Keratinocyte (primary cell): ENCODE measurements at regions not wholly inside any gene's neighbourhood (a gene's known extent, or its start where the extent isn't known, plus 50 kb on each side); places are given as distances from the start of the nearest gene placed in this dataset.

Experiments used
- DNase-seq: peaks from one replicate; pipeline ENCODE4 v3.0.0-alpha.2; 2011; ENCODE audit warnings: low read depth, missing footprints, low spot score
- FAIRE-seq: peaks from 2 replicates; lab custom pipeline; 2011; peaks lifted over from hg19 to GRCh38; lab: Jason Lieb, UNC
- H2AFZ ChIP-seq: 2 replicates; pipeline ENCODE4 v1.6.0; 2012; ENCODE audit warnings: low read length, control low read depth, inconsistent platforms; ENCODE audit not compliant: control insufficient read depth
- H3K27ac ChIP-seq: 2 replicates; pipeline ENCODE4 v1.5.1; 2011; ENCODE audit warnings: low read length; ENCODE audit not compliant: control insufficient read depth, insufficient read depth
- H3K27me3 ChIP-seq: 3 replicates; pipeline ENCODE4 v1.6.0; 2011; ENCODE audit warnings: low read length; ENCODE audit not compliant: control insufficient read depth, insufficient read depth; ENCODE audit errors: extremely low read depth
- H3K36me3 ChIP-seq, 2 experiments: 2 replicates in 1 of 2; 3 replicates in 1 of 2; pipeline ENCODE4 v1.5.1; 2011; ENCODE audit warnings: low read length in 2 of 2, mild to moderate bottlenecking in 1 of 2; ENCODE audit not compliant: control insufficient read depth in 2 of 2, insufficient read depth in 2 of 2; ENCODE audit errors: extremely low read depth in 1 of 2
- H3K4me1 ChIP-seq: 3 replicates; pipeline ENCODE4 v1.5.1; 2011; ENCODE audit warnings: low read length; ENCODE audit not compliant: control insufficient read depth, insufficient read depth; ENCODE audit errors: extremely low read depth
- H3K4me2 ChIP-seq: 3 replicates; pipeline ENCODE4 v1.6.0; 2011; ENCODE audit warnings: low read depth, low read length; ENCODE audit not compliant: control insufficient read depth, insufficient read depth; ENCODE audit errors: extremely low read depth
- H3K4me3 ChIP-seq, 3 experiments: fragments of 200-600 bp in 1 of 3; sonication (generic) in 1 of 3; 2 replicates in 2 of 3; 3 replicates in 1 of 3; pipeline ENCODE4 v1.5.1; 2011 to 2016; ENCODE audit warnings: low read length in 3 of 3, mild to moderate bottlenecking in 3 of 3, control low read depth in 2 of 3, inconsistent platforms in 1 of 3, low read depth in 1 of 3, mixed read lengths in 1 of 3, mixed run types in 1 of 3, moderate library complexity in 1 of 3; ENCODE audit not compliant: control insufficient read depth in 2 of 3, insufficient read depth in 2 of 3; ENCODE audit errors: extremely low read depth in 1 of 3
- H3K79me2 ChIP-seq: 2 replicates; pipeline ENCODE4 v1.6.0; 2012; ENCODE audit warnings: low read length; ENCODE audit not compliant: control insufficient read depth, insufficient read depth
- H3K9ac ChIP-seq: 3 replicates; pipeline ENCODE4 v1.6.0; 2011; ENCODE audit warnings: low read length; ENCODE audit not compliant: control insufficient read depth, insufficient read depth; ENCODE audit errors: extremely low read depth
- H3K9me1 ChIP-seq: 3 replicates; pipeline ENCODE4 v1.6.0; 2011; ENCODE audit warnings: low read length; ENCODE audit not compliant: control insufficient read depth, insufficient read depth; ENCODE audit errors: extremely low read depth
- H3K9me3 ChIP-seq: 2 replicates; pipeline ENCODE4 v1.5.1; 2012; ENCODE audit warnings: low read depth, low read length; ENCODE audit not compliant: control insufficient read depth
- H4K20me1 ChIP-seq: 3 replicates; pipeline ENCODE4 v1.6.0; 2011; ENCODE audit warnings: low read length; ENCODE audit not compliant: control insufficient read depth, insufficient read depth; ENCODE audit errors: extremely low read depth
- CTCF ChIP-seq, 3 experiments: IDR thresholded peaks in 1 of 3; conservative IDR thresholded peaks in 1 of 3; optimal IDR thresholded peaks in 1 of 3; 2 replicates in 2 of 3; 3 replicates in 1 of 3; pipeline versions ENCODE3 to v1.5.1; 2011; ENCODE audit warnings: low read length in 3 of 3, mild to moderate bottlenecking in 3 of 3, moderate library complexity in 2 of 3, control low read depth in 1 of 3, inconsistent platforms in 1 of 3; ENCODE audit not compliant: insufficient read depth in 2 of 3; ENCODE audit errors: extremely low read depth in 1 of 3
- EZH2 ChIP-seq: IDR thresholded peaks from one replicate; pipeline ENCODE4 v1.6.1; 2012; ENCODE audit warnings: inconsistent platforms, mild to moderate bottlenecking, low read length, moderate library complexity
- dilution Hi-C: fragments of 300-500 bp; cut with MboI; formaldehyde crosslinking; loops from one replicate; pipeline ENCODE4 v1.7.0; 2020; ENCODE audit warnings: low sequenced_read_pairs; ENCODE audit not compliant: extremely low pct_ligation_motif_present

GRCh38 chrX:73930300-73930699, 77.8 kb upstream of the XIST start:
- Histone ChIP-seq H3K4me1 (no peaks in the 10 kb centered on the region), H3K4me2 (no peak overlapping the region), H3K9me3 (no peaks in the 10 kb centered on the region), H3K36me3 (no peaks in the 10 kb centered on the region), H3K9ac (no peak overlapping the region), H3K79me2 (no peaks in the 10 kb centered on the region), H4K20me1 (no peaks in the 10 kb centered on the region), H3K27ac (no peak overlapping the region), H2AFZ (no peak overlapping the region), H3K9me1 (no peaks in the 10 kb centered on the region), H3K27me3 (no peaks in the 10 kb centered on the region), H3K4me3 (no peak overlapping the region)
- no peak for TF ChIP-seq EZH2
- no peak for TF ChIP-seq CTCF (optimal IDR thresholded peaks at IDR 0.05 in 1 of 3, IDR thresholded peaks at IDR 0.05 in 1 of 3, conservative IDR thresholded peaks at IDR 0.05 in 1 of 3; ENCODE audit: extremely low read depth in 1 of 3, insufficient read depth in 2 of 3, low read length in 3 of 3)
- DNase-seq (no peak), FAIRE-seq (no peak)
- dilution Hi-C loops = no loop called here

- dilution Hi-C loops = no loop called here
- H3K4me2 ChIP-seq = no peak overlapping the region
- TF ChIP-seq EZH2 (no peak), CTCF (optimal IDR thresholded peaks at IDR 0.05 in 1 of 3, IDR thresholded peaks at IDR 0.05 in 1 of 3, conservative IDR thresholded peaks at IDR 0.05 in 1 of 3; ENCODE audit: extremely low read depth in 1 of 3, insufficient read depth in 2 of 3, low read length in 3 of 3) (no peak)
Observed at GRCh38 chrX:73922856-73923455, 70.4 kb upstream of the XIST start.

More at GRCh38 chrX:73922856-73923455, 70.4 kb upstream of the XIST start:
- Histone ChIP-seq H3K9me1 (no peaks in the 10 kb centered on the region), H3K27ac (no peak overlapping the region), H3K79me2 (no peaks in the 10 kb centered on the region), H3K9ac (no peak overlapping the region), H3K9me3 (no peaks in the 10 kb centered on the region), H3K4me1 (peaks cover 8% of the 10 kb centered on the region), H2AFZ (no peak overlapping the region), H4K20me1 (no peaks in the 10 kb centered on the region), H3K36me3 (no peaks in the 10 kb centered on the region), H3K4me3 (no peak overlapping the region), H3K27me3 (no peaks in the 10 kb centered on the region)
- DNase-seq (no peak), FAIRE-seq (no peak)
